HepG2 (cell line): ENCODE measurements at regions not wholly inside any gene's neighbourhood (a gene's known extent, or its start where the extent isn't known, plus 50 kb on each side); places are given as distances from the start of the nearest gene placed in this dataset.

Source experiments
- ATAC-seq: fragments of 200-7000 bp; cut with Tn5 transposase; 3 replicates; pipeline ENCODE4 v1.9.1; 2020; ENCODE audit warnings: mild to moderate bottlenecking, moderate library complexity
- BruUV-seq: library from RNA; stranded (reverse); fragments of 400-500 nt; replicated peaks from 2 replicates; lab custom pipeline; 2021; lab: Mats Ljungman, UMichigan
- CTCF ChIA-PET: fragments of 300-600 bp; formaldehyde crosslinking; extraction: SDS; loops from one replicate; lab custom pipeline; 2021; ENCODE audit warnings: low total read pairs, inconsistent platforms, low intra/inter-chr PET ratio; lab: Yijun Ruan, JAX
- POLR2A ChIA-PET: fragments of 350-600 bp; sonication (Branson Sonifier 250); formaldehyde crosslinking; loops from one replicate; lab custom pipeline; 2020; ENCODE audit warnings: antibody characterized with exemption, inconsistent platforms; lab: Yijun Ruan, JAX
- DNase-seq: peaks from one replicate; pipeline ENCODE4 v3.0.0-alpha.2; 2015; ENCODE audit warnings: low spot score
- FAIRE-seq: peaks from 3 replicates; lab custom pipeline; 2011; peaks lifted over from hg19 to GRCh38; lab: Jason Lieb, UNC
- H2AFZ ChIP-seq: one replicate; pipeline ENCODE4 v1.6.1; 2011; ENCODE audit warnings: low read length, inconsistent platforms
- H3K27ac ChIP-seq: fragments of 300-600 bp; 3 replicates; pipeline ENCODE4 v1.8.0; 2011; ENCODE audit warnings: mixed run types, mild to moderate bottlenecking, mixed read lengths, low read length, inconsistent platforms; ENCODE audit not compliant: insufficient read depth; ENCODE audit errors: extremely low read length
- H3K27me3 ChIP-seq, 2 experiments: fragments of 200-600 bp in 1 of 2; 2 replicates in 1 of 2; 3 replicates in 1 of 2; pipeline versions ENCODE4 v1.6.0 to v1.8.0; 2011; ENCODE audit warnings: low read length in 2 of 2, mild to moderate bottlenecking in 2 of 2, moderate library complexity in 2 of 2, inconsistent platforms in 1 of 2; ENCODE audit not compliant: insufficient read depth in 2 of 2, control insufficient read depth in 1 of 2
- H3K36me3 ChIP-seq, 2 experiments: fragments of 200-600 bp in 1 of 2; replicated peaks in 1 of 2; 2 replicates in 1 of 2; 3 replicates in 1 of 2; pipeline versions ENCODE4 v1.5.1 to v1.8.0; 2011; ENCODE audit warnings: low read length in 2 of 2, inconsistent platforms in 1 of 2; ENCODE audit not compliant: insufficient read depth in 2 of 2, control insufficient read depth in 1 of 2
- H3K4me1 ChIP-seq: 2 replicates; pipeline ENCODE4 v1.5.1; 2012; ENCODE audit warnings: low read length, inconsistent platforms; ENCODE audit not compliant: insufficient read depth
- H3K4me2 ChIP-seq: 2 replicates; pipeline ENCODE4 v1.6.0; 2011; ENCODE audit warnings: low read depth, low read length, inconsistent platforms
- H3K4me3 ChIP-seq, 3 experiments: fragments of 200-600 bp in 1 of 3; sonication (generic), shearing (Covaris generic) in 1 of 3; replicated peaks in 1 of 3; 2 replicates each; pipeline ENCODE4 v1.5.1; 2011 to 2016; ENCODE audit warnings: low read length in 3 of 3, inconsistent platforms in 2 of 3, low read depth in 2 of 3, mild to moderate bottlenecking in 2 of 3, control low read depth in 1 of 3, mixed read lengths in 1 of 3; ENCODE audit not compliant: insufficient read depth in 1 of 3
- H3K79me2 ChIP-seq: one replicate; pipeline ENCODE4 v1.6.1; 2011; ENCODE audit warnings: low read length, inconsistent platforms; ENCODE audit not compliant: insufficient read depth
- H3K9ac ChIP-seq: 2 replicates; pipeline ENCODE4 v1.6.0; 2011; ENCODE audit warnings: mild to moderate bottlenecking, low read depth, low read length, inconsistent platforms; ENCODE audit not compliant: insufficient read depth
- H3K9me3 ChIP-seq: 2 replicates; pipeline ENCODE4 v1.5.1; 2012; ENCODE audit warnings: mild to moderate bottlenecking, low read length
- H4K20me1 ChIP-seq: 2 replicates; pipeline ENCODE4 v1.6.0; 2011; ENCODE audit warnings: inconsistent platforms, mild to moderate bottlenecking, low read length, moderate library complexity; ENCODE audit not compliant: insufficient read depth
- FOXA1 ChIP-seq, 2 experiments: fragments of 450-650 bp in 1 of 2; sonication (generic) in 1 of 2; formaldehyde crosslinking in 1 of 2; IDR thresholded peaks; 2 replicates each; pipeline versions ENCODE4 v1.4.0 to v1.6.1; 2016 to 2020; ENCODE audit warnings: missing genetic modification reagents in 1 of 2
- KDM5B ChIP-seq: sonication (generic); formaldehyde crosslinking; IDR thresholded peaks from 2 replicates; pipeline ENCODE4 v1.4.0; 2020; ENCODE audit warnings: missing genetic modification reagents, mild to moderate bottlenecking, borderline replicate concordance
- KMT2A ChIP-seq: sonication (generic); formaldehyde crosslinking; IDR thresholded peaks from 2 replicates; pipeline ENCODE4 v1.4.0; 2020; ENCODE audit warnings: missing genetic modification reagents
- MIER3 ChIP-seq: IDR thresholded peaks from 2 replicates; pipeline ENCODE4 v1.6.1; 2016; ENCODE audit warnings: missing compliant biosample characterization, borderline replicate concordance
- PITX1 ChIP-seq: sonication (generic); formaldehyde crosslinking; IDR thresholded peaks from 2 replicates; pipeline ENCODE4 v1.5.1; 2020; ENCODE audit warnings: mild to moderate bottlenecking, missing genetic modification reagents
- RBFOX2 ChIP-seq: fragments of 200-400 bp; formaldehyde crosslinking; IDR thresholded peaks from 2 replicates; pipeline ENCODE4 v1.6.1; 2017; ENCODE audit warnings: low read depth, mild to moderate bottlenecking, low read length
- SMARCE1 ChIP-seq: fragments of 450-650 bp; IDR thresholded peaks from 2 replicates; pipeline ENCODE4 v1.6.1; 2017; ENCODE audit warnings: borderline replicate concordance
- SP2 ChIP-seq: sonication (generic); formaldehyde crosslinking; IDR thresholded peaks from 2 replicates; pipeline ENCODE4 v1.5.1; 2020; ENCODE audit warnings: mild to moderate bottlenecking, missing genetic modification reagents
- ZC3H4 ChIP-seq: sonication (generic); formaldehyde crosslinking; IDR thresholded peaks from 2 replicates; pipeline ENCODE4 v1.4.0; 2020; ENCODE audit warnings: missing genetic modification reagents, borderline replicate concordance
- ZKSCAN5 ChIP-seq: sonication (generic); formaldehyde crosslinking; IDR thresholded peaks from 2 replicates; pipeline ENCODE4 v1.5.1; 2020; ENCODE audit warnings: mild to moderate bottlenecking, missing genetic modification reagents
- ZNF282 ChIP-seq: fragments of 450-650 bp; IDR thresholded peaks from 2 replicates; pipeline ENCODE4 v1.6.1; 2018; ENCODE audit not compliant: partially characterized antibody
- ZNF747 ChIP-seq: sonication (generic); formaldehyde crosslinking; IDR thresholded peaks from 2 replicates; pipeline ENCODE4 v1.8.1; 2023; ENCODE audit warnings: missing genetic modification reagents, mild to moderate bottlenecking, borderline replicate concordance
- WGBS: methylation state at CpG from one replicate; pipeline ENCODE4 v1.1.6; 2017; ENCODE audit warnings: low lambda C conversion rate; 5-methylcytosine and 5-hydroxymethylcytosine counted together
- in situ Hi-C: cut with HindIII; loops from 2 replicates; pipeline ENCODE4 v1.10.0; 2017; ENCODE audit warnings: low pct_unique_long_range_greater_than_20kb; ENCODE audit not compliant: extremely low pct_ligation_motif_present
- intact Hi-C: fragments of 100-400 bp; cut with micrococcal nuclease; formaldehyde crosslinking; loops from one replicate; pipeline ENCODE4 v1.10.0; 2022; ENCODE audit not compliant: unreplicated experiment
- TF ChIP-seq, protein P1 (sequence below): sonication (generic); formaldehyde crosslinking; IDR thresholded peaks from 2 replicates; pipeline ENCODE4 v1.5.0; 2020; ENCODE audit warnings: missing genetic modification reagents
- TF ChIP-seq, protein P2 (sequence below): sonication (generic); formaldehyde crosslinking; IDR thresholded peaks from 2 replicates; pipeline ENCODE4 v1.4.0; 2020; ENCODE audit warnings: missing genetic modification reagents, low read depth, mild to moderate bottlenecking, borderline replicate concordance
- TF ChIP-seq, protein P3 (sequence below): IDR thresholded peaks from 2 replicates; pipeline ENCODE4 v1.6.1; 2016; ENCODE audit warnings: mild to moderate bottlenecking

DNA sequence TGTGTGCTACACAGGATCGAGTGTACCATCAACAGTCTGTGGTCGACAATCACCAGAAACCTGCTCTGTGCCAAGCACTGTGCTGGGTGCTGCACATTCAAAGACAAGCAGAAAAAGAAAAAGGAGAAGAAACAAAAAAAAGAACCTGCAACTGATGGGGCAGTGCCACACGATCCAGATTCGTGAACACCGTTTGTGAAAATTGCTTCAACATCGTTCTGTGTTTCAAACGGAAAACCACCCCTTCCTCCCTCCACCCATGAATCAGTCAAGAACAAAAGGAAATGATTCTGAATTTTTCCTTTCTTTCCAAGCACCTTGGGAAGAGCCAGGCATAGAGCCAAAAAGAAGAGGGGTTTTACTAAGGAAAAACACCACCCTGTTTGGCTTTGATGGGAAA is 129.2 kb upstream of the ARID1B start (continued):
- TF ChIP-seq FOXA1 (IDR thresholded peaks at IDR 0.05) (no peak), FOXA1 (CRISPR knock-in tag; IDR thresholded peaks at IDR 0.05) (no peak), SP2 (CRISPR knock-in tag) (no peak), KDM5B (CRISPR knock-in tag) (no peak)

DNA sequence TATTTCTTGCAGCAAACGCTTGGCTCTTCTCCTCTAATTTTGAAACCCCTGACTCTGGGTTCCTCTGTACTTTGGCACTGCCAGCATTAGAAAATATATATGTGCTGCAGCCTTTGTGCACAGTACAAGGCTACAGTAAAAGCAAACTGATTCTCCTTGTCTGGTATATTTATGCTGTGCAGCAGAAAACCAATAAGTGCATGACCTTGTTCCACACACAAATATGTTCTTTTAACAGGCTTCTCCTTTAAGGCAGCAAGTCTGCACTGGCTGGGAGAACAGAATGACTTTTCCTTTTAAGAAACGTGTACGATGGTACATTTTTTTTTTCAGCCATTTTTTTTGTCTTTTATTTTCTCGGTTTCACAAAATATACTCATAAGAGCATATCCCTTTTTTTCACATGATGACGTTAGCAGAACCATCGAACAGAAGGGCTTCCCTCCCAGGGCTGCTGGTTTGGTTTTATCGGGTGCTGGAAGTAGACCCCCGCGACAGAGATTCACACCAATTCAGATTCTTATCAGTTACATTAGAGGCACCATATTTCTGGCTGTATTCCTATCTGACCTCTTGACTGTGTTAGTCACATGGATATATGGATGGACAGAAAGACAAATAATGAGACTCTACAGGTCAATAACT is 129.9 kb upstream of the ARID1B start:
- no peak overlapping the region for H3K27ac ChIP-seq
- TF ChIP-seq, protein P1, sequence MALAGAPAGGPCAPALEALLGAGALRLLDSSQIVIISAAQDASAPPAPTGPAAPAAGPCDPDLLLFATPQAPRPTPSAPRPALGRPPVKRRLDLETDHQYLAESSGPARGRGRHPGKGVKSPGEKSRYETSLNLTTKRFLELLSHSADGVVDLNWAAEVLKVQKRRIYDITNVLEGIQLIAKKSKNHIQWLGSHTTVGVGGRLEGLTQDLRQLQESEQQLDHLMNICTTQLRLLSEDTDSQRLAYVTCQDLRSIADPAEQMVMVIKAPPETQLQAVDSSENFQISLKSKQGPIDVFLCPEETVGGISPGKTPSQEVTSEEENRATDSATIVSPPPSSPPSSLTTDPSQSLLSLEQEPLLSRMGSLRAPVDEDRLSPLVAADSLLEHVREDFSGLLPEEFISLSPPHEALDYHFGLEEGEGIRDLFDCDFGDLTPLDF (CRISPR knock-in tag), result no peak
- TF ChIP-seq MIER3 (CRISPR knock-in tag), result no peak
- TF ChIP-seq KMT2A, result no peak
- TF ChIP-seq ZNF282, result no peak
- TF ChIP-seq ZKSCAN5 (CRISPR knock-in tag), result no peak
- no peak for TF ChIP-seq PITX1 (CRISPR knock-in tag)
- TF ChIP-seq, protein P2, sequence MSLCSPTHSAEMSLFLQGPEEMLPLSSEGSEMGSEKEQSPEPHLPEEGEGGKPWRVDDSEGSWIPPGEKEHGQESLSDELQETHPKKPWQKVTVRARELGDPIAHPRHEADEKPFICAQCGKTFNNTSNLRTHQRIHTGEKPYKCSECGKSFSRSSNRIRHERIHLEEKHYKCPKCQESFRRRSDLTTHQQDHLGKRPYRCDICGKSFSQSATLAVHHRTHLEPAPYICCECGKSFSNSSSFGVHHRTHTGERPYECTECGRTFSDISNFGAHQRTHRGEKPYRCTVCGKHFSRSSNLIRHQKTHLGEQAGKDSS (CRISPR knock-in tag), result no peak
- TF ChIP-seq RBFOX2, result no peak
- no peak for TF ChIP-seq SMARCE1
- TF ChIP-seq ZNF747 (CRISPR knock-in tag), result no peak
- TF ChIP-seq, protein P3, sequence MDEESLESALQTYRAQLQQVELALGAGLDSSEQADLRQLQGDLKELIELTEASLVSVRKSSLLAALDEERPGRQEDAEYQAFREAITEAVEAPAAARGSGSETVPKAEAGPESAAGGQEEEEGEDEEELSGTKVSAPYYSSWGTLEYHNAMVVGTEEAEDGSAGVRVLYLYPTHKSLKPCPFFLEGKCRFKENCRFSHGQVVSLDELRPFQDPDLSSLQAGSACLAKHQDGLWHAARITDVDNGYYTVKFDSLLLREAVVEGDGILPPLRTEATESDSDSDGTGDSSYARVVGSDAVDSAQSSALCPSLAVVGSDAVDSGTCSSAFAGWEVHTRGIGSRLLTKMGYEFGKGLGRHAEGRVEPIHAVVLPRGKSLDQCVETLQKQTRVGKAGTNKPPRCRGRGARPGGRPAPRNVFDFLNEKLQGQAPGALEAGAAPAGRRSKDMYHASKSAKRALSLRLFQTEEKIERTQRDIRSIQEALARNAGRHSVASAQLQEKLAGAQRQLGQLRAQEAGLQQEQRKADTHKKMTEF (CRISPR knock-in tag), result no peak
- TF ChIP-seq ZC3H4 (CRISPR knock-in tag), result no peak
- TF ChIP-seq, all 625 proteins: peak for 0
- intact Hi-C loops, result no loop called here
- no peaks in the 10 kb centered on the region for H3K36me3 ChIP-seq
- no peaks in the 10 kb centered on the region for H3K4me1 ChIP-seq
- BruUV-seq, result no TSS peak
- no peak overlapping the region for H2AFZ ChIP-seq
- FAIRE-seq (no peak), DNase-seq (no peak), ATAC-seq (no peak)
- POLR2A ChIA-PET, result no interaction called here
- no peak overlapping the region for H3K4me2 ChIP-seq
- no peaks in the 10 kb centered on the region for H4K20me1 ChIP-seq
- no peaks in the 10 kb centered on the region for H3K79me2 ChIP-seq
- CTCF ChIA-PET, result no interaction called here
- H3K9ac ChIP-seq, result no peak overlapping the region
- no peak overlapping the region for H3K4me3 ChIP-seq
- peaks cover 0 to 27% of the 10 kb centered on the region in 2 experiments; a peak in 4 of 5 replicates for H3K27me3 ChIP-seq
- no peaks in the 10 kb centered on the region for H3K9me3 ChIP-seq
- in situ Hi-C loops, result no loop called here
- 6% methylated on average over 9 of the region's 9 CpGs for WGBS
